MM.1S (cell line): ENCODE measurements at regions not wholly inside any gene's neighbourhood (a gene's known extent, or its start where the extent isn't known, plus 50 kb on each side); places are given as distances from the start of the nearest gene placed in this dataset.

Experiments
- DNase-seq: peaks from one replicate; pipeline ENCODE4 v3.0.0-alpha.2; 2015
- H2AFZ ChIP-seq: fragments of 300-600 bp; sonication (generic); 2 replicates; pipeline ENCODE4 v1.6.0; 2016; ENCODE audit warnings: antibody characterized with exemption, low read length
- H3F3A ChIP-seq: fragments of 300-600 bp; sonication (generic); 2 replicates; pipeline ENCODE4 v1.6.1; 2016; ENCODE audit warnings: mild to moderate bottlenecking, antibody characterized with exemption, low read length, moderate library complexity, mixed read lengths; ENCODE audit not compliant: insufficient read depth
- H3K27ac ChIP-seq: fragments of 300-600 bp; sonication (generic); 2 replicates; pipeline ENCODE4 v1.5.1; 2016; ENCODE audit warnings: mild to moderate bottlenecking, low read length
- H3K27me3 ChIP-seq: fragments of 300-600 bp; sonication (generic); replicated peaks from 2 replicates; pipeline ENCODE4 v1.6.0; 2016; ENCODE audit warnings: low read length; ENCODE audit not compliant: insufficient read depth
- H3K36me3 ChIP-seq: fragments of 300-600 bp; sonication (generic); replicated peaks from 2 replicates; pipeline ENCODE4 v1.6.1; 2016; ENCODE audit warnings: mild to moderate bottlenecking, low read length, mixed read lengths; ENCODE audit not compliant: insufficient read depth
- H3K4me1 ChIP-seq: fragments of 300-600 bp; sonication (generic); 2 replicates; pipeline ENCODE4 v1.6.1; 2016; ENCODE audit warnings: low read length, mixed read lengths
- H3K4me2 ChIP-seq: fragments of 300-600 bp; sonication (generic); 2 replicates; pipeline ENCODE4 v1.6.0; 2016; ENCODE audit warnings: low read depth, low read length
- H3K4me3 ChIP-seq: fragments of 300-600 bp; sonication (generic); 2 replicates; pipeline ENCODE4 v1.5.1; 2016; ENCODE audit warnings: low read length, mixed read lengths
- H3K79me2 ChIP-seq: fragments of 300-600 bp; sonication (generic); 2 replicates; pipeline ENCODE4 v1.6.1; 2016; ENCODE audit warnings: mixed run types, low read length, mixed read lengths
- H3K9ac ChIP-seq: fragments of 300-600 bp; sonication (generic); 2 replicates; pipeline ENCODE4 v1.6.1; 2016; ENCODE audit warnings: low read length, mixed read lengths
- H3K9me2 ChIP-seq: fragments of 300-600 bp; sonication (generic); replicated peaks from 2 replicates; pipeline ENCODE4 v1.6.1; 2016; ENCODE audit warnings: mild to moderate bottlenecking, low read length, mixed read lengths; ENCODE audit not compliant: insufficient read depth
- H3K9me3 ChIP-seq: fragments of 300-600 bp; sonication (generic); replicated peaks from 2 replicates; pipeline ENCODE4 v1.6.1; 2016; ENCODE audit warnings: mild to moderate bottlenecking, low read length, mixed read lengths; ENCODE audit not compliant: insufficient read depth
- H4K20me1 ChIP-seq: fragments of 300-600 bp; sonication (generic); 2 replicates; pipeline ENCODE4 v1.6.1; 2016; ENCODE audit warnings: mild to moderate bottlenecking, low read length, moderate library complexity, mixed read lengths; ENCODE audit not compliant: insufficient read depth
- EZH2 ChIP-seq: fragments of 300-600 bp; sonication (generic); optimal IDR thresholded peaks from 2 replicates; pipeline ENCODE3; 2017; ENCODE audit warnings: low read depth, mild to moderate bottlenecking, antibody characterized with exemption, low read length, mixed read lengths
- EZH2phosphoT487 ChIP-seq: fragments of 300-600 bp; sonication (generic); IDR thresholded peaks from 2 replicates; pipeline ENCODE4 v1.6.1; 2018; ENCODE audit warnings: antibody characterized with exemption, low read length
- TF ChIP-seq, protein P1 (sequence below): fragments of 300-600 bp; sonication (generic); IDR thresholded peaks from 2 replicates; pipeline ENCODE4 v1.5.1; 2016; ENCODE audit warnings: antibody characterized with exemption, low read length, mixed read lengths

DNA sequence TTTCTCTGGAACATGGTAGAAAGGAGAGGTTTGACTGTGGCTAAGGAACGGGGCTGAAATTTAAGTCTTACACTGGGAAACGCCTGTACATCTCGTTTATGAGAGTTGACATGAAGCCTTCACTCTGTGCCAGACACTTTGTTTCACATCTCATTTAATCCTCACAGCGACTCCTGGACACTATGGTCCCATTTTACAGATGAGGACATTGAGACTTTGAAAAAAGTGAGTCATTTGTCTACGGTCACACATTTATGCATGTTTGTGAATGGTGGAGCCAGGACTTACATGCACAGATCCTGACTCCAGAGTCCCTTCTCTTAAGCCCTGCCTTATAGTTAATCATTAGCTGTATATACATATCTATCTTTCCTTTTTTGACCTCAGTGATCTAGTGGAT, 318.4 kb upstream of the EEF2KMT start:
- H3K4me1 ChIP-seq = no peaks in the 10 kb centered on the region
- no peak for DNase-seq
- H3K27ac ChIP-seq = no peak overlapping the region
- no peaks in the 10 kb centered on the region for H4K20me1 ChIP-seq
- H3K9ac ChIP-seq = no peak overlapping the region
- no peaks in the 10 kb centered on the region for H3K9me3 ChIP-seq
- H3K4me3 ChIP-seq = no peak overlapping the region
- no peaks in the 10 kb centered on the region for H3F3A ChIP-seq
- H3K4me2 ChIP-seq = no peak overlapping the region
- no peaks in the 10 kb centered on the region for H3K27me3 ChIP-seq
- no peaks in the 10 kb centered on the region for H3K36me3 ChIP-seq
- H3K9me2 ChIP-seq = no peaks in the 10 kb centered on the region
- no peaks in the 10 kb centered on the region for H3K79me2 ChIP-seq
- H2AFZ ChIP-seq = no peak overlapping the region
- TF ChIP-seq EZH2 = no peak
- no peak for TF ChIP-seq EZH2phosphoT487
- TF ChIP-seq, protein P1, sequence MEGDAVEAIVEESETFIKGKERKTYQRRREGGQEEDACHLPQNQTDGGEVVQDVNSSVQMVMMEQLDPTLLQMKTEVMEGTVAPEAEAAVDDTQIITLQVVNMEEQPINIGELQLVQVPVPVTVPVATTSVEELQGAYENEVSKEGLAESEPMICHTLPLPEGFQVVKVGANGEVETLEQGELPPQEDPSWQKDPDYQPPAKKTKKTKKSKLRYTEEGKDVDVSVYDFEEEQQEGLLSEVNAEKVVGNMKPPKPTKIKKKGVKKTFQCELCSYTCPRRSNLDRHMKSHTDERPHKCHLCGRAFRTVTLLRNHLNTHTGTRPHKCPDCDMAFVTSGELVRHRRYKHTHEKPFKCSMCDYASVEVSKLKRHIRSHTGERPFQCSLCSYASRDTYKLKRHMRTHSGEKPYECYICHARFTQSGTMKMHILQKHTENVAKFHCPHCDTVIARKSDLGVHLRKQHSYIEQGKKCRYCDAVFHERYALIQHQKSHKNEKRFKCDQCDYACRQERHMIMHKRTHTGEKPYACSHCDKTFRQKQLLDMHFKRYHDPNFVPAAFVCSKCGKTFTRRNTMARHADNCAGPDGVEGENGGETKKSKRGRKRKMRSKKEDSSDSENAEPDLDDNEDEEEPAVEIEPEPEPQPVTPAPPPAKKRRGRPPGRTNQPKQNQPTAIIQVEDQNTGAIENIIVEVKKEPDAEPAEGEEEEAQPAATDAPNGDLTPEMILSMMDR = no peak

DNA sequence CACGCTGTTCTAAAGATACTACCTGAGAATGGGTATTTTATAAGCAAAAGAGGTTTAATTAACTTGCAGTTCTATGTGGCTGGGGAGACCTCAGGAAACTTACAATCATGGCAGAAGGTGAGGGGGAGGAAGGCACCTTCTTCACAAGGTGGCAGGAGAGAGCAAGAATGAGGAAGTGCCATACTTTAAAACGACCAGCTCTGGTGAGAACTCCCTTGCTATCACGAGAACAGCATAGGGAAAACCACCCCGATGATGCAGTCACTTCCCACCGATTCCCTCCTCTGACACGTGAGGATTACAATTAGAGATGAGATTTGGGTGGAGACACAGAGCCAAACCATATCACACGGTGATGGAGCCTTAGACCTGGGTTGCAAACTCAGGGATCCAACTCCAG, 317.5 kb upstream of the EEF2KMT start:
- H3F3A ChIP-seq = no peaks in the 10 kb centered on the region
- TF ChIP-seq EZH2phosphoT487 (no peak), EZH2 (no peak)
- TF ChIP-seq, protein P1 = no peak
- no peaks in the 10 kb centered on the region for H3K9me3 ChIP-seq
- H3K4me3 ChIP-seq = no peak overlapping the region
- H3K79me2 ChIP-seq = no peaks in the 10 kb centered on the region
- no peak overlapping the region for H2AFZ ChIP-seq
- H3K4me2 ChIP-seq = no peak overlapping the region
- no peaks in the 10 kb centered on the region for H3K9me2 ChIP-seq
- no peak overlapping the region for H3K27ac ChIP-seq
- H3K36me3 ChIP-seq = no peaks in the 10 kb centered on the region
- no peaks in the 10 kb centered on the region for H4K20me1 ChIP-seq
- no peak overlapping the region for H3K9ac ChIP-seq
- DNase-seq = no peak
- H3K27me3 ChIP-seq = no peaks in the 10 kb centered on the region
- H3K4me1 ChIP-seq = no peaks in the 10 kb centered on the region

DNA sequence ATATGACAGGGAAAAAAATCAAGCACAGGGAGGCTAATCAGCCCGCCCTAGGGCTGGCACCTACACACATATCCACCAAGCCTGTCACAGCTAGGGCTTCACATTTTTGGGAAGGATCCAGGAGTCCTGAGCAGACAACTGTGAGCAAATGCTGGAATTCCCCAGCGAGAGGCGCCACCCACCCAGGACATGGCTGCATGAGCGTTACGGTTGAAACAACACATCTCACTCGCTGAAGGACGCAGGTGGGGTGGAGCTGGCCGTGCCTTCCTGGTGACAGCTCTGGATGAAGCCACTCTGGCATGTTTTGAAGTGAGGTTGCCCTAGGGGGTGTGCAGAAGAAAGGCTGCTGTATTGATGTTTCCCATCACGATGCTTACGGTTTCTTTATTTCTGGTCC, 315.1 kb upstream of the EEF2KMT start:
- DNase-seq = no peak
- Histone ChIP-seq H3K27me3 (no peaks in the 10 kb centered on the region), H3K9me3 (no peaks in the 10 kb centered on the region), H4K20me1 (no peaks in the 10 kb centered on the region), H3K4me3 (no peak overlapping the region), H2AFZ (no peak overlapping the region), H3K27ac (no peak overlapping the region), H3F3A (no peaks in the 10 kb centered on the region), H3K4me1 (no peaks in the 10 kb centered on the region), H3K4me2 (no peak overlapping the region), H3K36me3 (no peaks in the 10 kb centered on the region), H3K79me2 (no peaks in the 10 kb centered on the region), H3K9ac (no peak overlapping the region), H3K9me2 (no peaks in the 10 kb centered on the region)
- TF ChIP-seq, protein P1 = no peak
- no peak for TF ChIP-seq EZH2
- no peak for TF ChIP-seq EZH2phosphoT487
